Right atrium auricular region (tissue), 2 donors: ENCODE measurements at regions not wholly inside any gene's neighbourhood (a gene's known extent, or its start where the extent isn't known, plus 50 kb on each side); places are given as distances from the start of the nearest gene placed in this dataset.

Experiments used
- DNase-seq: peaks from one replicate; pipeline ENCODE4 v3.0.0-alpha.2; 2019; ENCODE audit warnings: low spot score
- H3K27ac ChIP-seq, 2 donors: fragments of 200-600 bp; sonication (generic); 1 replicate in 1 of 2; 2 replicates in 1 of 2; pipeline ENCODE4 v1.5.1; 2016 to 2019
- H3K27me3 ChIP-seq, 2 donors: fragments of 200-600 bp; sonication (generic); one replicate each; pipeline versions ENCODE4 v1.5.1 to v1.6.0; 2017 to 2019
- H3K36me3 ChIP-seq: fragments of 200-600 bp; sonication (generic); one replicate; pipeline ENCODE4 v1.5.1; 2016
- H3K4me1 ChIP-seq, 2 donors: fragments of 200-600 bp; sonication (generic); one replicate each; pipeline versions ENCODE4 v1.5.1 to v1.6.0; 2017 to 2019
- H3K4me3 ChIP-seq, 2 donors: fragments of 200-600 bp; sonication (generic); 1 replicate in 1 of 2; 2 replicates in 1 of 2; pipeline ENCODE4 v1.5.1; 2017 to 2019; ENCODE audit warnings: mild to moderate bottlenecking in 1 of 2, moderate library complexity in 1 of 2
- H3K9me3 ChIP-seq, 2 donors: fragments of 200-600 bp; sonication (generic); one replicate each; pipeline ENCODE4 v1.5.1; 2019
- TF ChIP-seq, protein P1 (sequence below), 2 donors: fragments of 200-600 bp; sonication (generic); IDR thresholded peaks; one replicate each; pipeline ENCODE4 v1.5.1; 2019; ENCODE audit warnings: antibody characterized with exemption in 2 of 2

DNA sequence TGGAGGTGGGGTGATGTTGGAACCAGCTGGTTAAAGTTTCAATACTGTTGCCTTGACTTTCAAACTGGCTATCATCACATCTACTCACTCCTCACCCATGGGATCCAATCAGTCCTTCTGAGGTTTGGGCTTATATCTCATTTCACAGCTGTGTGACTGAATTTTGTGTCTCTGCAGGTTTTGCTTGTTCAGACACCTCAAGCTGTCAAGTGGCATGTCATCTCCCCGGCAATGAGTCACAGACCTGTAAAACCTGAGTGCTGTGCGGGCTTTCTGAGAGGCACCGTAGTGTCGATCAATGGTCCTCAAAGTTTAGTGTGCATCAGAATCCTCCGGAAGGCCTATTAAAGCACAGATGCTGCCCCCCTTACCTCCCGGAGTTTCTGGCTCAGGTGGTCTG, 86.4 kb upstream of the RORA start:
- no peaks in the 10 kb centered on the region for H3K27me3 ChIP-seq
- no peaks in the 10 kb centered on the region for H3K36me3 ChIP-seq
- H3K4me1 ChIP-seq: no peaks in the 10 kb centered on the region
- TF ChIP-seq, protein P1, sequence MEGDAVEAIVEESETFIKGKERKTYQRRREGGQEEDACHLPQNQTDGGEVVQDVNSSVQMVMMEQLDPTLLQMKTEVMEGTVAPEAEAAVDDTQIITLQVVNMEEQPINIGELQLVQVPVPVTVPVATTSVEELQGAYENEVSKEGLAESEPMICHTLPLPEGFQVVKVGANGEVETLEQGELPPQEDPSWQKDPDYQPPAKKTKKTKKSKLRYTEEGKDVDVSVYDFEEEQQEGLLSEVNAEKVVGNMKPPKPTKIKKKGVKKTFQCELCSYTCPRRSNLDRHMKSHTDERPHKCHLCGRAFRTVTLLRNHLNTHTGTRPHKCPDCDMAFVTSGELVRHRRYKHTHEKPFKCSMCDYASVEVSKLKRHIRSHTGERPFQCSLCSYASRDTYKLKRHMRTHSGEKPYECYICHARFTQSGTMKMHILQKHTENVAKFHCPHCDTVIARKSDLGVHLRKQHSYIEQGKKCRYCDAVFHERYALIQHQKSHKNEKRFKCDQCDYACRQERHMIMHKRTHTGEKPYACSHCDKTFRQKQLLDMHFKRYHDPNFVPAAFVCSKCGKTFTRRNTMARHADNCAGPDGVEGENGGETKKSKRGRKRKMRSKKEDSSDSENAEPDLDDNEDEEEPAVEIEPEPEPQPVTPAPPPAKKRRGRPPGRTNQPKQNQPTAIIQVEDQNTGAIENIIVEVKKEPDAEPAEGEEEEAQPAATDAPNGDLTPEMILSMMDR (IDR thresholded peaks at IDR 0.05): no peak
- no peak overlapping the region for H3K27ac ChIP-seq
- no peak overlapping the region for H3K4me3 ChIP-seq
- no peaks in the 10 kb centered on the region for H3K9me3 ChIP-seq
- no peak for DNase-seq

DNA sequence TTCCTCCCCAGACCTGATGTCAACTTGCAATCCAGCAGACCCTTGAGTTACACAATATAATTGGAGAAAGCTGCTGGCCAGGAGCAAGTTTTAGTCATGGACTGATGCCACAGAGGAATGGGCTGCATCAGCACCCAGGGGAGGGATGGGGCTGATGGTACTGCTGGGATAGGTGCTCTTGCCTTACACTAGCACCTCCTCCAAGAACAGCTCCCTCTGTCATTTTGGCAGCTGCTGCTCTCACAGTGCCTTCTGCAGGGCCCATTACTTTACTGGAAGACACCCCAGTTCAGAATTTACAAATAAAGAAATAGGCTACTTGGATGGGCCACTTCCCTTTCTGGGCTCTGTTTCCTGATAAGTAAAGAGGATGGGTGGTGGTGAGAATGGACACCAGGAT, 85.3 kb upstream of the RORA start:
- TF ChIP-seq, protein P1 (IDR thresholded peaks at IDR 0.05): no peak
- Histone ChIP-seq H3K27ac (no peak overlapping the region), H3K36me3 (no peaks in the 10 kb centered on the region), H3K9me3 (no peaks in the 10 kb centered on the region), H3K27me3 (no peaks in the 10 kb centered on the region), H3K4me1 (no peaks in the 10 kb centered on the region), H3K4me3 (no peak overlapping the region)
- no peak for DNase-seq

DNA sequence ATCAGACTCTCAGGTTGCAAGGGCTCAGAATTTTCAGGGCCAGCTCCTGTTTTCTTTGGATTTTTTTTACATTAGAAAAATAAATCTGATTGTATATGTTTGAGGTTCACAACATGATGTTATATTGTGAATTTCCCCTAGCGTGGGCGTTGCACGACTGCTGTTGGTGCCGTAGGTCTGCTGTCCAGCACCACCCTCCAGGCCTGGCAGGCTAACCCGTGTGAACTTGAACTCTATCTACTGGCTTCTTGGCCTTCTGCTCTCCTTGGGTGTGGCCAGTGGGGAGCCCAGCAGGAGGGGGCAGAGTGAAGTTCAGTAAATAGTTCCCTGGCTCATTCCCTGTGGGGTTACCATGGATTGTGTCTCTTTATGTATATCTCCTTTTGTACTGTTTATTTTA, 80.5 kb upstream of the RORA start:
- no peak overlapping the region for H3K27ac ChIP-seq
- TF ChIP-seq, protein P1 (IDR thresholded peaks at IDR 0.05): no peak
- H3K4me1 ChIP-seq: no peaks in the 10 kb centered on the region
- no peaks in the 10 kb centered on the region for H3K27me3 ChIP-seq
- no peak overlapping the region for H3K4me3 ChIP-seq
- DNase-seq: no peak
- H3K9me3 ChIP-seq: no peaks in the 10 kb centered on the region
- no peaks in the 10 kb centered on the region for H3K36me3 ChIP-seq

DNA sequence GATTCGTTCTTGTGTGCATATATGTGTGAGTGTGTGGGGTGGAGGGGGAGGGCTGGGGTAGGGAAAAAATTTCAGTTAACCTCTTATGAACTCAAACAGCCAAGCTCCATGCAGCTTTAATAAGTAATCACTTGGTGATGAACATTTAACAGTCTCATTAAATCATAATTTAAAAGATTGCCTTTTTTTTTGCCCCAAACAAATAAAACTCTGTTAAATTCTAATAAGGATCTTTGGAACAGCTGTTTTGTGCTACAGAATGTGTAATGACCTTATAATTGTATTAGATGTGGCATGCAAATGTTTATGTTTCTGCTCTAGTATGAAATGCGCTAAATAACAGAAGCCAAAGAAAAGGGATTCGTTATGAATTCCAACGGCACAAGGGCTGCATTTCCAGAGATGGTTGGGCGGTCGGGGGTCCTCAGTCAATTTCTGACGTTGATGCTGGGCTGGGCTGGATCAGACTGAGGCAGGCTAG, 80.0 kb upstream of the RORA start:
- Histone ChIP-seq H3K27ac (no peak overlapping the region), H3K36me3 (no peaks in the 10 kb centered on the region), H3K4me3 (no peak overlapping the region), H3K27me3 (no peaks in the 10 kb centered on the region), H3K4me1 (no peaks in the 10 kb centered on the region), H3K9me3 (no peaks in the 10 kb centered on the region)
- TF ChIP-seq, protein P1 (IDR thresholded peaks at IDR 0.05): no peak
- no peak for DNase-seq

DNA sequence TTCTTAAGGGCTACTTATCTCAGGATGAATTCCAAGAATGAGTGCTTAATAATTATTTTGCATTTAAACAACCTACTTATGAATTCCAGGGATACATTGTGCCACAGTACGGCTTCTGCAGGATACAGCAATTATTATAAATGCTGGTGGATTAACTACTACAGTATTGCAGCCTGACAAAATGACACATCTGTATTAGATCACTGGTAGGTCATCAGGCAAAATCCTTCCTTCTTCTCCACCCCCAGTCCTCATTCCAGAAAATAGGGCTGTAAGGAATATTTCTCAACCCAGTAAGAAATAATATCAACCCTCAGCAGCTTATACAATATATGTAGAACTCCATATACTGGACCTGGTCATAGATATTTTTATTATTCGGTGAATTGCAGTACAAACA, 79.3 kb upstream of the RORA start:
- Histone ChIP-seq H3K9me3 (no peaks in the 10 kb centered on the region), H3K36me3 (no peaks in the 10 kb centered on the region), H3K4me3 (no peak overlapping the region), H3K27ac (no peak overlapping the region), H3K4me1 (no peaks in the 10 kb centered on the region), H3K27me3 (no peaks in the 10 kb centered on the region)
- TF ChIP-seq, protein P1 (IDR thresholded peaks at IDR 0.05): no peak
- no peak for DNase-seq

DNA sequence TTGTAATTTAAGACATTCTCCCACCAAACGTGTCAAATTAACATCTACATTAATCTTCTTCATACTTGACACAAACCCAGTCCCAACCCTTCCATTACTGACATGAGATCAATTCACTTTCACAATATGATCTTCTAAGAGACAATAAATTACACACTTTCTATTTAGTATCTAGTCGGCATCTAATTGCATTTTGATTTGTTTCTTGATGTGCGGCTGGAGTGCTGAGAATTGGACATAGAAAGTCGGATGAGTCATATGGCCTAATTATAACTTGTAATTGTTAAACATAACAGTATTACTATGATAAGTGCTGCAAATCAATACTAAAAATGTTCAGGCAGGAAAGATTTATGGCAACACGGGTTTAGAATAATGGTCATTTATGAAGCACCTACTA, 78.4 kb upstream of the RORA start:
- no peak for DNase-seq
- Histone ChIP-seq H3K27me3 (no peaks in the 10 kb centered on the region), H3K9me3 (no peaks in the 10 kb centered on the region), H3K36me3 (no peaks in the 10 kb centered on the region), H3K4me1 (no peaks in the 10 kb centered on the region), H3K4me3 (no peak overlapping the region), H3K27ac (no peak overlapping the region)
- TF ChIP-seq, protein P1 (IDR thresholded peaks at IDR 0.05): no peak
